GM23338 (cell line): ENCODE measurements at regions not wholly inside any gene's neighbourhood (a gene's known extent, or its start where the extent isn't known, plus 50 kb on each side); places are given as distances from the start of the nearest gene placed in this dataset.

Source experiments
- CREB1 ChIP-seq: fragments of 250-450 bp; sonication (Bioruptor Pico); IDR thresholded peaks from 2 replicates; pipeline ENCODE4 v1.5.0; 2020; ENCODE audit warnings: low read depth, mild to moderate bottlenecking, moderate library complexity
- EZH2 ChIP-seq: fragments of 200-600 bp; sonication (generic); IDR thresholded peaks from one replicate; pipeline ENCODE4 v1.8.0; 2017; ENCODE audit warnings: antibody characterized with exemption, mild to moderate bottlenecking, low read depth; ENCODE audit not compliant: unreplicated experiment
- EZH2phosphoT487 ChIP-seq: fragments of 200-600 bp; sonication (generic); IDR thresholded peaks from one replicate; pipeline ENCODE4 v1.8.1; 2018; ENCODE audit warnings: antibody characterized with exemption; ENCODE audit not compliant: unreplicated experiment
- JUNB ChIP-seq: IDR thresholded peaks from one replicate; pipeline ENCODE4 v1.6.1; 2016; ENCODE audit warnings: antibody characterized with exemption; ENCODE audit not compliant: unreplicated experiment
- NANOG ChIP-seq: IDR thresholded peaks from 2 replicates; pipeline ENCODE4 v1.6.1; 2016; ENCODE audit warnings: antibody characterized with exemption, borderline replicate concordance
- POLR2AphosphoS5 ChIP-seq: IDR thresholded peaks from 2 replicates; pipeline ENCODE4 v1.6.1; 2016; ENCODE audit warnings: antibody characterized with exemption, low read depth
- STAT1 ChIP-seq: IDR thresholded peaks from one replicate; pipeline ENCODE4 v1.6.1; 2016; ENCODE audit warnings: antibody characterized with exemption; ENCODE audit not compliant: unreplicated experiment
- ZNF331 ChIP-seq: fragments of 250-450 bp; sonication (Bioruptor Pico); IDR thresholded peaks from 2 replicates; pipeline ENCODE4 v1.5.0; 2020; ENCODE audit warnings: low read depth, mild to moderate bottlenecking, moderate library complexity
- ZNF462 ChIP-seq: fragments of 250-450 bp; sonication (Bioruptor Pico); IDR thresholded peaks from 2 replicates; pipeline ENCODE4 v1.5.0; 2020; ENCODE audit warnings: mild to moderate bottlenecking, moderate library complexity
- TF ChIP-seq, protein P1 (sequence below), 2 experiments: fragments of 200-600 bp in 1 of 2; sonication (generic) in 1 of 2; conservative IDR thresholded peaks; 2 replicates each; pipeline versions ENCODE4 v1.5.1 to v1.6.1; 2016 to 2017; ENCODE audit warnings: antibody characterized with exemption in 2 of 2, low read depth in 2 of 2, mild to moderate bottlenecking in 2 of 2, moderate library complexity in 1 of 2
- TF ChIP-seq, protein P2 (sequence below): IDR thresholded peaks from 2 replicates; pipeline ENCODE4 v1.6.1; 2016; ENCODE audit warnings: antibody characterized with exemption
- TF ChIP-seq, protein P3 (sequence below): IDR thresholded peaks from one replicate; pipeline ENCODE4 v1.6.1; 2018; ENCODE audit warnings: antibody characterized with exemption; ENCODE audit not compliant: unreplicated experiment

DNA sequence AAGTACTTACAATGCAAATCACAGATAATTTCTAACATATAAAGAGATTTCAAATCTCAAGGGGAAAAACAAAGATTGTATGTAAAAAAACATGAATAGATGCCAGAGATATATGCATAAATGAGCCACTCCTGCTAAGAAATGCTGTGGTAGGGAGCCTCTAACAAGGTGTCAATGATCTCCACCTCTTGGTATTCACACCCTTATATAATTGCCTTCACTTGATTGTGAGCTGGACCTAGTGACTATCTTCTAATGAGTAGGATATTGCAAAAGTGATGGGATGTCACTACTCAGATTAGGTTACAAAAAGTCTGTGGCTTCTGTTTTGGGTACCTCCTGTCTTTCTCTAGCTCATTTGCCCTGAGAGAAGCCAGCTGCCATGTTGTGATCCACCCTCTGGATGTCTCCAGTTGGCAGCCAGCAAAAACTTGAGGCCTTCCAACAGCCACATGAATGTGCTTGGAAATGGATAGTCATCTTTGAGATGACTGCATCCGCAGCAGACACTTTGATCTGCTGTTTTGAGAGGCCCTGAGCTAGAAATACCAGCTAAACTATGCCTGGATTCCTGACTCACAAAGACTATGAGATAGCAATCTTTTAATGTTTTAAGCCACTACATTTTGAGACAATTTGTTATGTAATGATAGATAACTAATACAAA lies 196.1 kb upstream of the FGGY start:
- TF ChIP-seq, protein P1, sequence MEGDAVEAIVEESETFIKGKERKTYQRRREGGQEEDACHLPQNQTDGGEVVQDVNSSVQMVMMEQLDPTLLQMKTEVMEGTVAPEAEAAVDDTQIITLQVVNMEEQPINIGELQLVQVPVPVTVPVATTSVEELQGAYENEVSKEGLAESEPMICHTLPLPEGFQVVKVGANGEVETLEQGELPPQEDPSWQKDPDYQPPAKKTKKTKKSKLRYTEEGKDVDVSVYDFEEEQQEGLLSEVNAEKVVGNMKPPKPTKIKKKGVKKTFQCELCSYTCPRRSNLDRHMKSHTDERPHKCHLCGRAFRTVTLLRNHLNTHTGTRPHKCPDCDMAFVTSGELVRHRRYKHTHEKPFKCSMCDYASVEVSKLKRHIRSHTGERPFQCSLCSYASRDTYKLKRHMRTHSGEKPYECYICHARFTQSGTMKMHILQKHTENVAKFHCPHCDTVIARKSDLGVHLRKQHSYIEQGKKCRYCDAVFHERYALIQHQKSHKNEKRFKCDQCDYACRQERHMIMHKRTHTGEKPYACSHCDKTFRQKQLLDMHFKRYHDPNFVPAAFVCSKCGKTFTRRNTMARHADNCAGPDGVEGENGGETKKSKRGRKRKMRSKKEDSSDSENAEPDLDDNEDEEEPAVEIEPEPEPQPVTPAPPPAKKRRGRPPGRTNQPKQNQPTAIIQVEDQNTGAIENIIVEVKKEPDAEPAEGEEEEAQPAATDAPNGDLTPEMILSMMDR (conservative IDR thresholded peaks at IDR 0.05; ENCODE audit: low read depth in 2 of 2) = no peak
- TF ChIP-seq CREB1 (CRISPR knock-in tag) = no peak
- TF ChIP-seq POLR2AphosphoS5 = no peak
- no peak for TF ChIP-seq EZH2
- TF ChIP-seq, protein P2, sequence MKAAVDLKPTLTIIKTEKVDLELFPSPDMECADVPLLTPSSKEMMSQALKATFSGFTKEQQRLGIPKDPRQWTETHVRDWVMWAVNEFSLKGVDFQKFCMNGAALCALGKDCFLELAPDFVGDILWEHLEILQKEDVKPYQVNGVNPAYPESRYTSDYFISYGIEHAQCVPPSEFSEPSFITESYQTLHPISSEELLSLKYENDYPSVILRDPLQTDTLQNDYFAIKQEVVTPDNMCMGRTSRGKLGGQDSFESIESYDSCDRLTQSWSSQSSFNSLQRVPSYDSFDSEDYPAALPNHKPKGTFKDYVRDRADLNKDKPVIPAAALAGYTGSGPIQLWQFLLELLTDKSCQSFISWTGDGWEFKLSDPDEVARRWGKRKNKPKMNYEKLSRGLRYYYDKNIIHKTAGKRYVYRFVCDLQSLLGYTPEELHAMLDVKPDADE = no peak
- TF ChIP-seq, protein P3, sequence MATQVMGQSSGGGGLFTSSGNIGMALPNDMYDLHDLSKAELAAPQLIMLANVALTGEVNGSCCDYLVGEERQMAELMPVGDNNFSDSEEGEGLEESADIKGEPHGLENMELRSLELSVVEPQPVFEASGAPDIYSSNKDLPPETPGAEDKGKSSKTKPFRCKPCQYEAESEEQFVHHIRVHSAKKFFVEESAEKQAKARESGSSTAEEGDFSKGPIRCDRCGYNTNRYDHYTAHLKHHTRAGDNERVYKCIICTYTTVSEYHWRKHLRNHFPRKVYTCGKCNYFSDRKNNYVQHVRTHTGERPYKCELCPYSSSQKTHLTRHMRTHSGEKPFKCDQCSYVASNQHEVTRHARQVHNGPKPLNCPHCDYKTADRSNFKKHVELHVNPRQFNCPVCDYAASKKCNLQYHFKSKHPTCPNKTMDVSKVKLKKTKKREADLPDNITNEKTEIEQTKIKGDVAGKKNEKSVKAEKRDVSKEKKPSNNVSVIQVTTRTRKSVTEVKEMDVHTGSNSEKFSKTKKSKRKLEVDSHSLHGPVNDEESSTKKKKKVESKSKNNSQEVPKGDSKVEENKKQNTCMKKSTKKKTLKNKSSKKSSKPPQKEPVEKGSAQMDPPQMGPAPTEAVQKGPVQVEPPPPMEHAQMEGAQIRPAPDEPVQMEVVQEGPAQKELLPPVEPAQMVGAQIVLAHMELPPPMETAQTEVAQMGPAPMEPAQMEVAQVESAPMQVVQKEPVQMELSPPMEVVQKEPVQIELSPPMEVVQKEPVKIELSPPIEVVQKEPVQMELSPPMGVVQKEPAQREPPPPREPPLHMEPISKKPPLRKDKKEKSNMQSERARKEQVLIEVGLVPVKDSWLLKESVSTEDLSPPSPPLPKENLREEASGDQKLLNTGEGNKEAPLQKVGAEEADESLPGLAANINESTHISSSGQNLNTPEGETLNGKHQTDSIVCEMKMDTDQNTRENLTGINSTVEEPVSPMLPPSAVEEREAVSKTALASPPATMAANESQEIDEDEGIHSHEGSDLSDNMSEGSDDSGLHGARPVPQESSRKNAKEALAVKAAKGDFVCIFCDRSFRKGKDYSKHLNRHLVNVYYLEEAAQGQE = no peak
- TF ChIP-seq STAT1 = no peak
- no peak for TF ChIP-seq EZH2phosphoT487
- TF ChIP-seq NANOG = no peak
- TF ChIP-seq ZNF462 (CRISPR knock-in tag) = no peak
- no peak for TF ChIP-seq JUNB
- no peak for TF ChIP-seq ZNF331 (CRISPR knock-in tag)
